ENCODE measurements at regions not wholly inside any gene's neighbourhood (a gene's known extent, or its start where the extent isn't known, plus 50 kb on each side); places are given as distances from the start of the nearest gene placed in this dataset.

GRCh38 chr2:104102615-104103014 is 751.3 kb upstream of the POU3F3 start:
- Histone ChIP-seq H3K36me3 (ENCODE audit: control insufficient read depth in 2 of 2, insufficient read depth in 1 of 2, low read length in 2 of 2) (no peaks in the 10 kb centered on the region), H3K4me3 (ENCODE audit: low read depth, low read length) (no peak overlapping the region), H3K9me3 (ENCODE audit: control insufficient read depth, insufficient read depth, low read depth, low read length) (no peaks in the 10 kb centered on the region), H3K4me1 (ENCODE audit: control insufficient read depth, insufficient read depth, low read length) (no peaks in the 10 kb centered on the region), H3K27ac (ENCODE audit: extremely low read depth, low read depth, low read length) (no peak overlapping the region)
- ChIA-PET POLR2A (no interaction called here), CTCF (no interaction called here)
- TF ChIP-seq ZNF571 (tag by site-specific recombination; IDR thresholded peaks at IDR 0.05) (no peak), SETDB1 (IDR thresholded peaks at IDR 0.05; ENCODE audit: insufficient read length, low read length) (no peak), ZBTB17 (tag by site-specific recombination; IDR thresholded peaks at IDR 0.05) (no peak), ZNF473 (tag by site-specific recombination; IDR thresholded peaks at IDR 0.05) (no peak), ZNF488 (tag by site-specific recombination; IDR thresholded peaks at IDR 0.05) (no peak), ZBTB48 (tag by site-specific recombination; IDR thresholded peaks at IDR 0.05) (no peak), ZNF518A (tag by site-specific recombination; conservative IDR thresholded peaks at IDR 0.05; ENCODE audit: low read depth) (no peak), ZNF146 (tag by site-specific recombination; IDR thresholded peaks at IDR 0.05) (no peak), PATZ1 (tag by site-specific recombination; IDR thresholded peaks at IDR 0.05) (no peak), ZNF26 (tag by site-specific recombination; IDR thresholded peaks at IDR 0.05) (no peak), ZNF248 (tag by site-specific recombination; IDR thresholded peaks at IDR 0.05) (no peak), ZNF449 (tag by site-specific recombination; IDR thresholded peaks at IDR 0.05) (no peak), ZNF350 (tag by site-specific recombination; IDR thresholded peaks at IDR 0.05) (no peak), ZNF529 (tag by site-specific recombination; IDR thresholded peaks at IDR 0.05; ENCODE audit: insufficient replicate concordance) (no peak), ZFP69B (tag by site-specific recombination; IDR thresholded peaks at IDR 0.05) (no peak)
